Spleen (tissue), 11 donors: ENCODE measurements at regions not wholly inside any gene's neighbourhood (a gene's known extent, or its start where the extent isn't known, plus 50 kb on each side); places are given as distances from the start of the nearest gene placed in this dataset.

Source experiments
- DNase-seq: peaks from one replicate; pipeline ENCODE4 v3.0.0-alpha.2; 2020
- H3K27ac ChIP-seq, 8 donors: fragments of 200-600 bp; sonication (generic) in 7 of 8; 1 replicate in 4 of 8; 2 replicates in 4 of 8; pipeline versions ENCODE4 v1.5.0 to v1.8.0; 2016 to 2021; ENCODE audit warnings: inconsistent platforms in 4 of 8, mild to moderate bottlenecking in 4 of 8, moderate library complexity in 1 of 8
- H3K27me3 ChIP-seq, 7 donors: fragments of 200-600 bp; sonication (generic) in 6 of 7; replicated peaks in 1 of 7; 1 replicate in 4 of 7; 2 replicates in 3 of 7; pipeline versions ENCODE4 v1.5.0 to v1.8.0; 2016 to 2021; ENCODE audit warnings: inconsistent platforms in 3 of 7, mild to moderate bottlenecking in 1 of 7
- H3K36me3 ChIP-seq, 6 donors: fragments of 200-600 bp; sonication (generic) in 5 of 6; 1 replicate in 4 of 6; 2 replicates in 2 of 6; pipeline versions ENCODE4 v1.5.0 to v1.8.0; 2016 to 2021; ENCODE audit warnings: inconsistent platforms in 2 of 6
- H3K4me1 ChIP-seq, 6 donors: fragments of 200-600 bp; sonication (generic) in 5 of 6; 1 replicate in 3 of 6; 2 replicates in 3 of 6; pipeline versions ENCODE4 v1.5.0 to v1.8.0; 2016 to 2021; ENCODE audit warnings: inconsistent platforms in 3 of 6
- H3K4me3 ChIP-seq, 8 donors: fragments of 200-600 bp; sonication (generic) in 7 of 8; 1 replicate in 4 of 8; 2 replicates in 4 of 8; pipeline versions ENCODE4 v1.5.0 to v1.8.0; 2016 to 2021; ENCODE audit warnings: inconsistent platforms in 4 of 8, mild to moderate bottlenecking in 4 of 8, moderate library complexity in 2 of 8
- H3K9me3 ChIP-seq, 8 donors: fragments of 200-600 bp; sonication (generic) in 7 of 8; 1 replicate in 4 of 8; 2 replicates in 4 of 8; pipeline versions ENCODE4 v1.5.0 to v1.8.0; 2016 to 2021; ENCODE audit warnings: inconsistent platforms in 4 of 8
- CTCF ChIP-seq, 11 experiments: fragments of 200-600 bp in 7 of 11; fragments of 450-650 bp in 4 of 11; sonication (generic) in 4 of 11; IDR thresholded peaks in 8 of 11; conservative IDR thresholded peaks in 3 of 11; 1 replicate in 7 of 11; 2 replicates in 4 of 11; pipeline versions ENCODE4 v1.4.0 to v1.8.0; 2016 to 2021; ENCODE audit warnings: antibody characterized with exemption in 11 of 11, inconsistent platforms in 4 of 11, mild to moderate bottlenecking in 1 of 11
- POLR2A ChIP-seq, 3 donors: fragments of 450-650 bp; IDR thresholded peaks; one replicate each; pipeline ENCODE4 v1.5.1; 2017; ENCODE audit warnings: antibody characterized with exemption in 3 of 3, mild to moderate bottlenecking in 1 of 3
- POLR2AphosphoS5 ChIP-seq, 3 donors: sonication (generic); formaldehyde crosslinking; IDR thresholded peaks; one replicate each; pipeline ENCODE4 v1.5.1; 2017; ENCODE audit warnings: antibody characterized with exemption in 3 of 3
- WGBS, 5 donors: extraction: QIAGEN DNeasy Blood & Tissue Kit in 3 of 5; methylation state at CpG; one replicate each; pipeline versions ENCODE4 v1.1.5 to v1.1.7; 2013 to 2018; 5-methylcytosine and 5-hydroxymethylcytosine counted together
- intact Hi-C: fragments of 100-400 bp; cut with DNase I; formaldehyde crosslinking; loops from one replicate; pipeline ENCODE4 v1.15.0; 2023; ENCODE audit warnings: low total_unique reads
- donor health status: healthy with polysubstance abuse.
- donor health status: DM: no; HTN: no; CAD: no; lungs with moderate emphysema.
- donor health status: DM: no; HTN: no; CAD: no.
- donor health status: Bipolar disorder and iron deficiency.
- donor health status: healthy.
- donor health status: DM: no; HTN: no; CAD: no.
- donor health status: DM: yes; HTN: yes; CAD: no.

GRCh38 chr13:70945506-70945905, 837.3 kb upstream of the KLHL1 start:
- Histone ChIP-seq H3K27me3 (no peaks in the 10 kb centered on the region), H3K4me1 (no peaks in the 10 kb centered on the region), H3K9me3 (no peaks in the 10 kb centered on the region), H3K4me3 (no peak overlapping the region), H3K27ac (no peak overlapping the region), H3K36me3 (no peaks in the 10 kb centered on the region)
- TF ChIP-seq POLR2A (IDR thresholded peaks at IDR 0.05) (no peak), POLR2AphosphoS5 (IDR thresholded peaks at IDR 0.05) (no peak), CTCF (IDR thresholded peaks at IDR 0.05 in 8 of 11, conservative IDR thresholded peaks at IDR 0.05 in 3 of 11) (no peak)
- intact Hi-C loops = no loop called here
- DNase-seq = no peak
- WGBS, 5 donors = 78 to 81% (median 81%) methylated on average over 2 of the region's 2 CpGs

GRCh38 chr13:70941454-70941853, 833.2 kb upstream of the KLHL1 start:
- peaks cover 0 to 3% (median 0%) of the 10 kb centered on the region in 8 donors for H3K9me3 ChIP-seq
- 42 to 71% (median 58%) methylated on average over 1 of the region's 1 CpG for WGBS, 5 donors
- intact Hi-C loops = no loop called here
- no peak overlapping the region for H3K4me3 ChIP-seq
- no peaks in the 10 kb centered on the region for H3K27me3 ChIP-seq
- TF ChIP-seq CTCF (IDR thresholded peaks at IDR 0.05 in 8 of 11, conservative IDR thresholded peaks at IDR 0.05 in 3 of 11) (no peak), POLR2A (IDR thresholded peaks at IDR 0.05) (no peak), POLR2AphosphoS5 (IDR thresholded peaks at IDR 0.05) (no peak)
- no peak overlapping the region for H3K27ac ChIP-seq
- DNase-seq = no peak
- no peaks in the 10 kb centered on the region for H3K36me3 ChIP-seq
- H3K4me1 ChIP-seq = no peaks in the 10 kb centered on the region

GRCh38 chr13:70938462-70938861, 830.2 kb upstream of the KLHL1 start:
- DNase-seq = no peak
- H3K27me3 ChIP-seq = no peaks in the 10 kb centered on the region
- WGBS, 5 donors = 90 to 97% (median 92%) methylated on average over 1 of the region's 1 CpG
- H3K9me3 ChIP-seq = peaks cover 0 to 3% (median 0%) of the 10 kb centered on the region in 8 donors
- H3K27ac ChIP-seq = no peak overlapping the region
- H3K4me3 ChIP-seq = no peak overlapping the region
- no peaks in the 10 kb centered on the region for H3K4me1 ChIP-seq
- intact Hi-C loops = no loop called here
- TF ChIP-seq POLR2A (IDR thresholded peaks at IDR 0.05) = no peak
- no peak for TF ChIP-seq POLR2AphosphoS5 (IDR thresholded peaks at IDR 0.05)
- TF ChIP-seq CTCF (IDR thresholded peaks at IDR 0.05 in 8 of 11, conservative IDR thresholded peaks at IDR 0.05 in 3 of 11) = no peak
- H3K36me3 ChIP-seq = no peaks in the 10 kb centered on the region

GRCh38 chr13:70932511-70932910, 824.3 kb upstream of the KLHL1 start:
- DNase-seq = no peak
- H3K27me3 ChIP-seq = no peaks in the 10 kb centered on the region
- peaks cover 0 to 3% (median 0%) of the 10 kb centered on the region in 8 donors for H3K9me3 ChIP-seq
- no peak for TF ChIP-seq POLR2AphosphoS5 (IDR thresholded peaks at IDR 0.05)
- no peak for TF ChIP-seq CTCF (IDR thresholded peaks at IDR 0.05 in 8 of 11, conservative IDR thresholded peaks at IDR 0.05 in 3 of 11)
- TF ChIP-seq POLR2A (IDR thresholded peaks at IDR 0.05) = no peak
- 89 to 95% (median 92%) methylated on average over 3 of the region's 3 CpGs for WGBS, 5 donors
- H3K27ac ChIP-seq = no peak overlapping the region
- intact Hi-C loops = no loop called here
- H3K4me1 ChIP-seq = no peaks in the 10 kb centered on the region
- no peaks in the 10 kb centered on the region for H3K36me3 ChIP-seq
- no peak overlapping the region for H3K4me3 ChIP-seq
